AG09319 (cell line): ENCODE measurements at regions not wholly inside any gene's neighbourhood (a gene's known extent, or its start where the extent isn't known, plus 50 kb on each side); places are given as distances from the start of the nearest gene placed in this dataset.

Source experiments
- DNase-seq: peaks from one replicate; pipeline ENCODE4 v3.0.0-alpha.2; 2010; ENCODE audit warnings: low read depth; ENCODE audit errors: extremely low read depth
- TF ChIP-seq, protein P1 (sequence below): IDR thresholded peaks from 2 replicates; pipeline ENCODE4 v1.5.1; 2011; ENCODE audit warnings: low read depth, mild to moderate bottlenecking, inconsistent platforms, low read length, moderate library complexity

DNA sequence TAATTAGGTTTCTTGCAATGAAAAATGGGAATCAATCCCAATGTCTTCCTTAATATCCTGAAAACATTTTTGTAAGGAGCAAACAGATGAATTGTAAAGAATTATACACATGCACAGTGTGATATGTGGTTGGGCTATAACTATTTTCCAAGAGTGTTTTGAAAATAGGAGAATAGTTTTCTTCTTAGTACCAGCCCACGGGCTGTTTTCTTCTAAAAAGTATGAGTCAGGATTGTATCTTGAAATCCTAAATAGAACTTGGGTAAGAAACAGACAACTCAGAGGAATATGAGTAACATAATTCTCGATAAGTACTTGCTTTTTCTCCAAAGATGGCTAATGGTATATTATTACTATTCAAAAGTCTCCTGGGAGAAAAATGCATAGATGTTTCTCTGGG, 136.7 kb downstream of the MAGEC2 start:
- no peak for DNase-seq
- TF ChIP-seq, protein P1, sequence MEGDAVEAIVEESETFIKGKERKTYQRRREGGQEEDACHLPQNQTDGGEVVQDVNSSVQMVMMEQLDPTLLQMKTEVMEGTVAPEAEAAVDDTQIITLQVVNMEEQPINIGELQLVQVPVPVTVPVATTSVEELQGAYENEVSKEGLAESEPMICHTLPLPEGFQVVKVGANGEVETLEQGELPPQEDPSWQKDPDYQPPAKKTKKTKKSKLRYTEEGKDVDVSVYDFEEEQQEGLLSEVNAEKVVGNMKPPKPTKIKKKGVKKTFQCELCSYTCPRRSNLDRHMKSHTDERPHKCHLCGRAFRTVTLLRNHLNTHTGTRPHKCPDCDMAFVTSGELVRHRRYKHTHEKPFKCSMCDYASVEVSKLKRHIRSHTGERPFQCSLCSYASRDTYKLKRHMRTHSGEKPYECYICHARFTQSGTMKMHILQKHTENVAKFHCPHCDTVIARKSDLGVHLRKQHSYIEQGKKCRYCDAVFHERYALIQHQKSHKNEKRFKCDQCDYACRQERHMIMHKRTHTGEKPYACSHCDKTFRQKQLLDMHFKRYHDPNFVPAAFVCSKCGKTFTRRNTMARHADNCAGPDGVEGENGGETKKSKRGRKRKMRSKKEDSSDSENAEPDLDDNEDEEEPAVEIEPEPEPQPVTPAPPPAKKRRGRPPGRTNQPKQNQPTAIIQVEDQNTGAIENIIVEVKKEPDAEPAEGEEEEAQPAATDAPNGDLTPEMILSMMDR = no peak

DNA sequence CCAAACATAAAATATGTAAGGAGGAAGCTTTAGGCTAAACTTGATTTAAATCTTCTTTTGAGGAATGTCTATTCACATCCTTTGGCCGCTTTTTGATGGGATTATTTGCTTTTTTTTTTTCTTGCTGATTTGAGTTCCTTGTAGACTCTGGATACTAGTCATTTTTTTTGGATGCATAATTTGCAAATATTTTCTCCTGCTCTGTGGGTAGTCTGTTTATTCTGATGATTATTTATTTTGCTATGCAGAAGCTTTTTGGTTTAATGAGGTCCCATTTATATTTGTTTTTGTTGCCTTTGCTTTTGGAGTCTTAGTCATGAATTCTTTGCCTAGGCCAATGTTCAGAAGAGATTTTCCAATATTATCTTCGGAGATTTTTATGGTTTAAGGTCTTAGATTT, 144.9 kb downstream of the MAGEC2 start:
- TF ChIP-seq, protein P1 = no peak
- no peak for DNase-seq

DNA sequence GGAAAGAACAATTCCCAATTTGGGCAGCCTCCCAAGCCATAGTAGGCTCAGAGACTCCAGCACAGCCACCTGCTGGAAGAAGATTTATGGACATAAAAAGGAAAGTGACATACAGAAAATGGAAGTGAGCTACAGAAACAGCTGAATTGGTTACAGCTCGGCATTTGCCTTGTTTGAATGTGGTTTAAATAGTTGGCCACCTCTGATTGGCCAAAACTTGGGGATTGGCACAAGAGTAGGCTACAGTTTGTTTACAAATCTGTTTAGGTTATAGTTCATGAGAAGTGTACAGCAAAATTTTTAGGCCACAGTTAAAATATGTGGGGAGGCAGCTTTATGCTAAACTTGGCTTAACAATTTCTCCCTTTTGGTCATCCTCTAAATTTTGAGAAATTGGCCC, 150.4 kb downstream of the MAGEC1 start:
- TF ChIP-seq, protein P1 = no peak
- no peak for DNase-seq

DNA sequence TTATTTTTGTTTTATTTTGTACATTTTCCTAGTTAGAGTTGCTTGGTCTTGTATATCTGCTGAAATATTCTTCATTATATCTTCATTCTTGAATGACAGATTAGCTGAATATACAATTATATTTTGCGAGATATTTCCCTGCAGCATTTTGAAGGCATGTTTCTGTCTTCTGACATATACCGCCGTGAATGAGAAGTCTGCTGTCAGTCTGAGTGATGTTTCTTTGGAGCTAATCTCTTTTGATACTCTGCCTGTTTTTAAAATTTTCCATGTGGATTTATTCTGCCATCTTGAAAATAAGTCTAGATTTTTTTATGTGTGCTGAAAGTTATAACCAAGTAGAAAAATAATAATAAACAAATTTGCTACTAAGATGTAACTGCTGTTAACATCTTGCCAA, 148.5 kb downstream of the MAGEC1 start:
- no peak for DNase-seq
- TF ChIP-seq, protein P1 = no peak

DNA sequence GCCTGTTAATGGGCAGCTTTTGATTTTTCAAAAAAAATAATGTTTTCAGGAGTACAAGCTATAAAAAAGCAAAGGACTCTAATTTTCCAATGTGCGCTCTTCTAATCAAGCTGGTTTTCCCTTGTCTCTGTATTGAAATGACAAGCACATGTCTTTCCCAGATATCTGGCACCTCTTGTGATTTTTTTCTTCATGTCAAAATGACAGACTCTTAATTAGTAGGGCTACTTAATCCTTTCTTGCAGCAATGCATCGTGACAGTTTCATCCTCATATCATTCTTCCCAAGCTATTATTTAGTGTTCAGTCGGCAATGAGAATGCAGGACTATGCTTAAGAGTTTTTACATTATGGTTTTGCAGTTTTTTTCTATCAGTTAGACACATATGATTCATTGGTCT, 139.5 kb downstream of the MAGEC1 start:
- TF ChIP-seq, protein P1 = no peak
- no peak for DNase-seq

DNA sequence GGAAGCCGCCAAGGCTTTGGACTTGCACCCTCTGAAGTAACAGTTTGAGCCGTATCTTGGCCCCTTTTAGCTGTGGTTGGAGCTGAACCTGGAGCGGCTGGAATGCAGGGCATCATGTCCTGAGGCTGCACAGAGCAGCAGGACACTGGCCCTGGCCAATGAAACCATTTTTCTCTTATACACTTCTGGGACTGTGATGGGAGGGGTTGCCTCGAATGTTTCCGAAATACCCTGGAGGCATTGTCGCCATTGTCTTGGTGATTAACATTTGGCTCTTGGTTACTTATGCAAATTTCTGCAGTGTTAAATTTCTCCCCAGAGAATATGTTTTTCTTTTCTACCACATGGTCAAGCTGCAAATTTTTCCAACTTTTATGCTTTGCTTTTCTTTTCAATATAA, 137.2 kb downstream of the MAGEC1 start:
- TF ChIP-seq, protein P1 = no peak
- DNase-seq = no peak

DNA sequence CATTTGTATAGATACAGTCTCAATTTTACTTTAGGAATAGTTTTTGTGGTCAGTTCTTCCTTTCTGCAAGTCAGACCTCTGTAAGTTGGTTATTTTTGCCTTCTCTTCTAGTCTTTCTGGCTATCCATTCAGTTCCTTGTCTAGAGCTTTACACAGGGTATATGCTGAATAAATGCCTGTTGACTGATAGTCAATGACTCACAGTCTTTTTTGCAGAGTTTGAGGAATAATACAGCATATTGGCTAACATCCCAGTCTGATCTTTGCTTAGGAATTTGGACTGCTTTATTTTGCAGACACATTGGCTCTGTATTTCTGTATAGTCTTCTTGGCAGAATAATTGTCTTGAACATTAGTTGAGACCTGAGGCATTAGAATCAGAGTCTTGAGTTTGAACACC, 132.4 kb downstream of the MAGEC1 start:
- TF ChIP-seq, protein P1 = no peak
- no peak for DNase-seq

DNA sequence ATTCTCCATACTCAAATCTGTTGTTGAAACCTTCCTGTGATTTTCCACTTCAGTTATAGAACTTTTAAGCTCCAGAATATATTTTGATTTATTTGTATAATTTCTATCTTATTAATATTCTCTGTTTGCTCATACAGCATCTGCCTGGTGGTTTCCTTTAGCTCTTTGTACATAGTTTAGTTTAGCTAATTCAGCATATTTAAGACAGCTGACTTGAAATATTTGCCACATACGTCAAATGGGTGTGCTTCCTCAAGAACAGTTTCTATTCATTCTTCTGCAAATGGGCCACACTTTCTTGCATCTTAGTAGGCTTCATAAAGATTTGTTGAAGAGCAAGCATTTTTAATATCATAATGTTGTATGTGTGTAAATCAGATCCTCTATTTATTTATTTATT, 101.8 kb downstream of the MAGEC1 start:
- no peak for DNase-seq
- TF ChIP-seq, protein P1 = no peak
